Stomach (tissue), 4 donors: ENCODE measurements at regions not wholly inside any gene's neighbourhood (a gene's known extent, or its start where the extent isn't known, plus 50 kb on each side); places are given as distances from the start of the nearest gene placed in this dataset.

Experiments used
- CTCF ChIP-seq, 7 experiments: fragments of 450-650 bp in 4 of 7; fragments of 200-600 bp in 3 of 7; sonication (generic) in 3 of 7; IDR thresholded peaks; one replicate each; pipeline ENCODE4 v1.5.1; 2016 to 2019; ENCODE audit warnings: antibody characterized with exemption in 7 of 7, control low read depth in 2 of 7, mild to moderate bottlenecking in 1 of 7
- POLR2A ChIP-seq, 4 donors: fragments of 450-650 bp; IDR thresholded peaks; one replicate each; pipeline ENCODE4 v1.6.1; 2016; ENCODE audit warnings: antibody characterized with exemption in 4 of 4, control low read depth in 2 of 4, mild to moderate bottlenecking in 1 of 4, moderate library complexity in 1 of 4
- POLR2AphosphoS5 ChIP-seq, 3 donors: sonication (generic); formaldehyde crosslinking; IDR thresholded peaks; one replicate each; pipeline ENCODE4 v1.6.1; 2016; ENCODE audit warnings: antibody characterized with exemption in 3 of 3

DNA sequence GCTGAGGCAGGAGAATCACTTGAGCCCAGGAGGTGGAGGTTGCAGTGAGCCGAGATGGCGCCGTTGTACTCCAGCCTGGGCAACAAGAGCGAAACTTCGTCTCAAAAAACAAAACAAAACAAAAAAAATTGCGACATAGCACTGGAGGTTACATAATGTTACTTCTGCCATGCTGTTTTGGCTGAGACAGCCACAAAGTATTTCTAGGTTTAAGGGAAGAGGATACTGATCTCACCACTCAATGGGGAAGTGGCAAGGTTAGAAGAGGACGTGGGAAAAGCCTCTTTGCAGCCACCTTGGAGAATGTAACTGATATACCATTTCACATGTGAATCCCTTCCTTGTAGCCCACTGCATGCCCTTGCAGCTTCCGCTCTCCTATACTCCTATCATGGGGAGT is 131.2 kb upstream of the NLRP1 start:
- TF ChIP-seq CTCF (IDR thresholded peaks at IDR 0.05) (no peak), POLR2AphosphoS5 (IDR thresholded peaks at IDR 0.05) (no peak), POLR2A (IDR thresholded peaks at IDR 0.05) (no peak)
